Colonic mucosa (tissue), 4 donors: ENCODE measurements at regions not wholly inside any gene's neighbourhood (a gene's known extent, or its start where the extent isn't known, plus 50 kb on each side); places are given as distances from the start of the nearest gene placed in this dataset.
"Not testable (repeated sequence)": the region's sequence is repeated elsewhere in the genome, so short reads cannot be mapped to it uniquely, and the experiment has no call there.

Experiments used
- DNase-seq: peaks from one replicate; pipeline ENCODE4 v3.0.0-alpha.2; 2020
- H3K27ac ChIP-seq: fragments of 200-600 bp; one replicate; pipeline ENCODE4 v1.8.0; 2021
- H3K27me3 ChIP-seq: fragments of 200-600 bp; one replicate; pipeline ENCODE4 v1.8.0; 2021
- H3K36me3 ChIP-seq: fragments of 200-600 bp; one replicate; pipeline ENCODE4 v1.8.0; 2021
- H3K4me1 ChIP-seq: fragments of 200-600 bp; one replicate; pipeline ENCODE4 v1.8.0; 2021; ENCODE audit warnings: mild to moderate bottlenecking
- H3K4me3 ChIP-seq: fragments of 200-600 bp; one replicate; pipeline ENCODE4 v1.8.0; 2021
- H3K9ac ChIP-seq, 2 donors: one replicate each; pipeline ENCODE4 v1.7.0; 2013; ENCODE audit warnings: control low read depth in 2 of 2, low read depth in 2 of 2, low read length in 2 of 2
- H3K9me3 ChIP-seq: fragments of 200-600 bp; one replicate; pipeline ENCODE4 v1.8.0; 2021
- intact Hi-C: fragments of 100-400 bp; cut with DNase I; formaldehyde crosslinking; loops from one replicate; pipeline ENCODE4 v1.14.1; 2022
- TF ChIP-seq, protein P1 (sequence below): fragments of 200-600 bp; IDR thresholded peaks from one replicate; pipeline ENCODE4 v1.8.0; 2022; ENCODE audit warnings: antibody characterized with exemption, mild to moderate bottlenecking
- donor health status: healthy.
- donor health status: DM: no; HTN: no; CAD: no.
- donor health status: DM: no; HTN: no; CAD: no.

DNA sequence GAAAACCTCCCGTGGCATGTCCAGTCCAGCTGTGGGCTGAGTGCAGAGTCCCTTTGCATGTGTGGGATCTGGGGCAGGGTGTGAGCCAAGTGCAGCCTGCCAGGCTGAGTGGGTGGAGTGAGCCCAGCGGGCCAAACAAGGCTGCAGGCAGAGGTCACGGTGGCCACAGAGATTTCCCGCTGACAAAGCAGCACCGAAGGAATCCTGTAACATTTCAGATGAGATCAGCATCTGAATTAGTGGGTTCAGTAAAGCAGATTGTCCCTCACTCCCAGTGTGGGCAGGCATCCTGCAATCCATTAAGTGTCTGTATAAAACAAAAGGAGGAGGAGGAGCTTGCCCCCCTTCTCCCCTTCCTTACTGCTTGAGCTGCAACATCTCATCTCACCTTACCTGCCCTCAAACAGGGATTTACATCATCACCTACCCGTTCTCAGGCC is 324.4 kb downstream of the FAT4 start:
- no peaks in the 10 kb centered on the region for H3K36me3 ChIP-seq
- no peak overlapping the region for H3K27ac ChIP-seq
- TF ChIP-seq, protein P1, sequence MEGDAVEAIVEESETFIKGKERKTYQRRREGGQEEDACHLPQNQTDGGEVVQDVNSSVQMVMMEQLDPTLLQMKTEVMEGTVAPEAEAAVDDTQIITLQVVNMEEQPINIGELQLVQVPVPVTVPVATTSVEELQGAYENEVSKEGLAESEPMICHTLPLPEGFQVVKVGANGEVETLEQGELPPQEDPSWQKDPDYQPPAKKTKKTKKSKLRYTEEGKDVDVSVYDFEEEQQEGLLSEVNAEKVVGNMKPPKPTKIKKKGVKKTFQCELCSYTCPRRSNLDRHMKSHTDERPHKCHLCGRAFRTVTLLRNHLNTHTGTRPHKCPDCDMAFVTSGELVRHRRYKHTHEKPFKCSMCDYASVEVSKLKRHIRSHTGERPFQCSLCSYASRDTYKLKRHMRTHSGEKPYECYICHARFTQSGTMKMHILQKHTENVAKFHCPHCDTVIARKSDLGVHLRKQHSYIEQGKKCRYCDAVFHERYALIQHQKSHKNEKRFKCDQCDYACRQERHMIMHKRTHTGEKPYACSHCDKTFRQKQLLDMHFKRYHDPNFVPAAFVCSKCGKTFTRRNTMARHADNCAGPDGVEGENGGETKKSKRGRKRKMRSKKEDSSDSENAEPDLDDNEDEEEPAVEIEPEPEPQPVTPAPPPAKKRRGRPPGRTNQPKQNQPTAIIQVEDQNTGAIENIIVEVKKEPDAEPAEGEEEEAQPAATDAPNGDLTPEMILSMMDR: no peak
- no peaks in the 10 kb centered on the region for H3K9me3 ChIP-seq
- no peak overlapping the region for H3K4me3 ChIP-seq
- intact Hi-C loops: no loop called here
- DNase-seq: no peak
- no peak overlapping the region for H3K9ac ChIP-seq
- H3K4me1 ChIP-seq: no peaks in the 10 kb centered on the region
- H3K27me3 ChIP-seq: no peaks in the 10 kb centered on the region

GRCh38 chr4:125641611-125642010 is 326.9 kb downstream of the FAT4 start:
- no peak overlapping the region for H3K4me3 ChIP-seq
- H3K27ac ChIP-seq: no peak overlapping the region
- TF ChIP-seq, protein P1: no peak
- H3K4me1 ChIP-seq: no peaks in the 10 kb centered on the region
- no peak for DNase-seq
- no peaks in the 10 kb centered on the region for H3K27me3 ChIP-seq
- no peaks in the 10 kb centered on the region for H3K9me3 ChIP-seq
- intact Hi-C loops: no loop called here
- no peaks in the 10 kb centered on the region for H3K36me3 ChIP-seq
- H3K9ac ChIP-seq: no peak overlapping the region

- H3K9me3 ChIP-seq: no peaks in the 10 kb centered on the region
- TF ChIP-seq, protein P1: no peak
- H3K4me1 ChIP-seq: no peaks in the 10 kb centered on the region
- intact Hi-C loops: no loop called here
- no peak overlapping the region for H3K4me3 ChIP-seq
- no peak overlapping the region for H3K9ac ChIP-seq
- H3K27ac ChIP-seq: no peak overlapping the region
- no peak for DNase-seq
- H3K27me3 ChIP-seq: no peaks in the 10 kb centered on the region
- H3K36me3 ChIP-seq: no peaks in the 10 kb centered on the region
Measured at GRCh38 chr4:125642645-125643044, 327.9 kb downstream of the FAT4 start.

DNA sequence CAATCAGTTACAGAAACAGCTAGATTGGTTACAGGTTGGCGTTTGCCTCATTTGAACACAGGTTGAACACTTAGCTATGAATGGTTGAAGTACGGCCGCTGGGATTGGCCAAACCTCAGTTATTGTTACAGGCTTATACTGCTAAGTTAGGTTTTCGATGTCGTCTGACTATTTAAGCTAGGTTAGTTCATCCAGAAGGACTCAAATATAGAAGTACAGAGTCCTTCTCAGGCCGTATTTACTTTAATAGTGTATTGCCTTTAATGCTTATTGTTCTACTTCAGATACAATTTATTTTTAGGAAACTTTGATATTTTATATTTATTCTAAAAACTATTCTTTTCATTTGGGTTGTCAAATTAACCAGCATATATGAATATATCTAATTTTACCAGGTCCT is 334.7 kb downstream of the FAT4 start:
- H3K9ac ChIP-seq: no peak overlapping the region
- H3K27me3 ChIP-seq: no peaks in the 10 kb centered on the region
- no peaks in the 10 kb centered on the region for H3K36me3 ChIP-seq
- no peaks in the 10 kb centered on the region for H3K4me1 ChIP-seq
- DNase-seq: no peak
- TF ChIP-seq, protein P1: no peak
- H3K4me3 ChIP-seq: no peak overlapping the region
- peaks cover 4% of the 10 kb centered on the region for H3K9me3 ChIP-seq
- intact Hi-C loops: no loop called here
- no peak overlapping the region for H3K27ac ChIP-seq

DNA sequence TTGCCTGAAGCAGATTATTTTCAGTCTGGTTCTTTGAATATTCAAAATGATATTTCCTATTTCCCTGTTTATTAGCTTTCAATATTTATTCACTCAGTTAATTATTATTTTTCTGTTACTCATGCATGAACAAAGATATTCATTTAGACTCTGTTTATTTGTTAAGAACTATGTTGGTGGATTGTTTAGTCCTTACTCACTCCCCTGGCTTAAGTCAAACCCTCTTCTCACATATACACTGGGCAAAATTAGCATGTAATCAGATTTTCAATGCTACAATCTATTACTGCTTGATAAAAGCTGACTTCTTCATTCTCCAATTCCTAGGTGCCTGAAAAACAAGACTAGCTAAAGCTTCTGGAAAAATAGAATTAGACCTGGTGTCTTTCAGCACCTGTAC is 335.8 kb downstream of the FAT4 start:
- Histone ChIP-seq H3K27ac (no peak overlapping the region), H3K9me3 (peaks cover 4% of the 10 kb centered on the region), H3K9ac (no peak overlapping the region), H3K4me3 (no peak overlapping the region), H3K27me3 (no peaks in the 10 kb centered on the region), H3K36me3 (no peaks in the 10 kb centered on the region), H3K4me1 (no peaks in the 10 kb centered on the region)
- no peak for DNase-seq
- TF ChIP-seq, protein P1: no peak
- intact Hi-C loops: no loop called here

DNA sequence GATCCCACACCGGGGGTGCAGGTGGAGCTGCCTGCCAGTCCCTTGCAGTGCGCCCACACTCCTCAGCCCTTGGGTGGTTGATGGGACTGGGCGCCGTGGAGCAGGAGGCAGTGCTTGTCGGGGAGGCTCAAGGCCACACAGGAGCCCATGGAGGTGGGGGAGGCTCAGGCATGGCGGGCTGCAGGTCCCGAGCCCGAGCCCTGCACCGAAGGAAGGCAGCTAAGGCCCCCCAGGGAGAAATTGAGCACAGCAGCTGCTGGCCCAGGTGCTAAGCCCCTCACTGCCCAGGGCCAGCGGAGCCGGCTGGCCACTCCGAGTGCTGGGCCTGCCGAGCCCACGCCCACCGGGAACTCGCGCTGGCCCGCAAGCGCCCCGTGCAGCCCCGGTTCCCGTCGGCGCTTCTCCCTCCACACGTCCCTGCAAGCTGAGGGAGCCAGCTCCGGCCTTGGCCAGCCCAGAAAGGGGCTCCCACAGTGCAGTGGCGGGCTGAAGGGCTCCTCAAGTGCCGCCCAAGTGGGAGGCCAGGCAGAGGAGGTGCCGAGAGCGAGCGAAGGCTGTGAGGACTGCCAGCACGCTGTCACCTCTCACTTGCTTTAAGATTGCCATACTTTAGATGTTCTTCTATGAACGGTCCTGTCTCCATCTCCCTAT is 337.1 kb downstream of the FAT4 start:
- H3K27ac ChIP-seq, H3K36me3 ChIP-seq, H3K9ac ChIP-seq, H3K27me3 ChIP-seq, H3K9me3 ChIP-seq, H3K4me3 ChIP-seq, intact Hi-C loops, H3K4me1 ChIP-seq, DNase-seq: not testable (repeated sequence)
